Fibroblast of lung (primary cell): ENCODE measurements at regions not wholly inside any gene's neighbourhood (a gene's known extent, or its start where the extent isn't known, plus 50 kb on each side); places are given as distances from the start of the nearest gene placed in this dataset.

Experiments
- DNase-seq, 2 donors: peaks; one replicate each; pipeline versions ENCODE4 v3.0.0 to v3.0.0-alpha.2; 2010; ENCODE audit warnings: low read depth in 2 of 2
- H2AFZ ChIP-seq: 2 replicates; pipeline ENCODE4 v1.5.1; 2012; ENCODE audit warnings: low read length, control low read depth, inconsistent platforms
- H3K27ac ChIP-seq: 2 replicates; pipeline ENCODE4 v1.5.1; 2011; ENCODE audit warnings: low read length, control low read depth; ENCODE audit not compliant: insufficient read depth
- H3K27me3 ChIP-seq: 2 replicates; pipeline ENCODE4 v1.5.1; 2011; ENCODE audit warnings: mild to moderate bottlenecking, low read length; ENCODE audit not compliant: control insufficient read depth, insufficient read depth
- H3K36me3 ChIP-seq: 2 replicates; pipeline ENCODE4 v1.5.1; 2011; ENCODE audit warnings: low read length; ENCODE audit not compliant: control insufficient read depth, insufficient read depth
- H3K4me1 ChIP-seq: 2 replicates; pipeline ENCODE4 v1.5.1; 2011; ENCODE audit warnings: low read length; ENCODE audit not compliant: control insufficient read depth, insufficient read depth; ENCODE audit errors: extremely low read depth
- H3K4me2 ChIP-seq: 2 replicates; pipeline ENCODE4 v1.5.1; 2011; ENCODE audit warnings: low read length, control low read depth; ENCODE audit not compliant: insufficient read depth; ENCODE audit errors: extremely low read depth
- H3K4me3 ChIP-seq, 4 experiments: fragments of 200-600 bp in 1 of 4; sonication (generic) in 1 of 4; replicated peaks in 1 of 4; 2 replicates each; pipeline ENCODE4 v1.5.1; 2011 to 2016; ENCODE audit warnings: low read length in 4 of 4, low read depth in 3 of 4, mild to moderate bottlenecking in 3 of 4, control low read depth in 2 of 4, inconsistent platforms in 1 of 4, mixed read lengths in 1 of 4; ENCODE audit not compliant: insufficient read depth in 1 of 4; ENCODE audit errors: control extremely low read depth in 1 of 4
- H3K79me2 ChIP-seq: 2 replicates; pipeline ENCODE4 v1.5.1; 2012; ENCODE audit warnings: mild to moderate bottlenecking, low read length, inconsistent platforms; ENCODE audit not compliant: control insufficient read depth, insufficient read depth
- H3K9ac ChIP-seq: 2 replicates; pipeline ENCODE4 v1.5.1; 2011; ENCODE audit warnings: mild to moderate bottlenecking, low read length, control low read depth; ENCODE audit not compliant: insufficient read depth
- H3K9me3 ChIP-seq: 2 replicates; pipeline ENCODE4 v1.5.1; 2012; ENCODE audit warnings: low read depth, low read length; ENCODE audit not compliant: control insufficient read depth, insufficient read depth
- H4K20me1 ChIP-seq: 2 replicates; pipeline ENCODE4 v1.5.1; 2011; ENCODE audit warnings: low read length; ENCODE audit not compliant: control insufficient read depth, insufficient read depth; ENCODE audit errors: extremely low read depth
- CTCF ChIP-seq, 2 donors: IDR thresholded peaks in 1 of 2; conservative IDR thresholded peaks in 1 of 2; 1 replicate in 1 of 2; 2 replicates in 1 of 2; pipeline ENCODE4 v1.5.1; 2011 to 2012; ENCODE audit warnings: low read length in 2 of 2, control low read depth in 1 of 2, inconsistent platforms in 1 of 2, low read depth in 1 of 2, mild to moderate bottlenecking in 1 of 2
- EZH2 ChIP-seq: IDR thresholded peaks from 2 replicates; pipeline ENCODE4 v1.5.1; 2012; ENCODE audit warnings: low read length, control low read depth, mild to moderate bottlenecking; ENCODE audit errors: missing control alignments

- H4K20me1 ChIP-seq, result no peaks in the 10 kb centered on the region
- H3K4me3 ChIP-seq, result no peak overlapping the region
- no peaks in the 10 kb centered on the region for H3K36me3 ChIP-seq
- no peak overlapping the region for H3K9ac ChIP-seq
- DNase-seq, result peak in 1 of 2 donors; percentile 42
- no peak overlapping the region for H3K27ac ChIP-seq
- no peaks in the 10 kb centered on the region for H3K9me3 ChIP-seq
- no peak overlapping the region for H2AFZ ChIP-seq
- H3K4me1 ChIP-seq, result no peaks in the 10 kb centered on the region
- no peak overlapping the region for H3K4me2 ChIP-seq
- TF ChIP-seq CTCF (conservative IDR thresholded peaks at IDR 0.05 in 1 of 2, IDR thresholded peaks at IDR 0.05 in 1 of 2; ENCODE audit: low read depth in 1 of 2, low read length in 2 of 2), result no peak
- TF ChIP-seq EZH2, result no peak
- no peaks in the 10 kb centered on the region for H3K27me3 ChIP-seq
- no peaks in the 10 kb centered on the region for H3K79me2 ChIP-seq
These were observed 412.1 kb downstream of the TBL1XR1 start for GRCh38 chr3:176785171-176785570.

GRCh38 chr3:176780766-176781165 is 416.5 kb downstream of the TBL1XR1 start:
- DNase-seq, result no peak
- Histone ChIP-seq H3K9ac (no peak overlapping the region), H3K4me3 (no peak overlapping the region), H3K9me3 (no peaks in the 10 kb centered on the region), H3K4me2 (no peak overlapping the region), H3K27me3 (no peaks in the 10 kb centered on the region), H4K20me1 (no peaks in the 10 kb centered on the region), H3K27ac (no peak overlapping the region), H2AFZ (no peak overlapping the region), H3K79me2 (no peaks in the 10 kb centered on the region), H3K36me3 (no peaks in the 10 kb centered on the region), H3K4me1 (no peaks in the 10 kb centered on the region)
- TF ChIP-seq EZH2 (no peak), CTCF (conservative IDR thresholded peaks at IDR 0.05 in 1 of 2, IDR thresholded peaks at IDR 0.05 in 1 of 2; ENCODE audit: low read depth in 1 of 2, low read length in 2 of 2) (no peak)

GRCh38 chr3:176776622-176777175 is 420.6 kb downstream of the TBL1XR1 start:
- Histone ChIP-seq H3K4me1 (no peaks in the 10 kb centered on the region), H3K36me3 (no peaks in the 10 kb centered on the region), H3K4me2 (no peak overlapping the region), H3K4me3 (no peak overlapping the region), H3K27me3 (no peaks in the 10 kb centered on the region), H3K9me3 (no peaks in the 10 kb centered on the region), H3K79me2 (no peaks in the 10 kb centered on the region), H4K20me1 (no peaks in the 10 kb centered on the region), H3K27ac (no peak overlapping the region), H2AFZ (no peak overlapping the region), H3K9ac (no peak overlapping the region)
- TF ChIP-seq CTCF (conservative IDR thresholded peaks at IDR 0.05 in 1 of 2, IDR thresholded peaks at IDR 0.05 in 1 of 2; ENCODE audit: low read depth in 1 of 2, low read length in 2 of 2) (no peak), EZH2 (no peak)
- no peak for DNase-seq
